Gastroesophageal sphincter (tissue), 3 donors: ENCODE measurements at regions not wholly inside any gene's neighbourhood (a gene's known extent, or its start where the extent isn't known, plus 50 kb on each side); places are given as distances from the start of the nearest gene placed in this dataset.

Experiments used
- CTCF ChIP-seq, 4 experiments: fragments of 200-600 bp in 2 of 4; fragments of 450-650 bp in 2 of 4; sonication (generic) in 1 of 4; IDR thresholded peaks; one replicate each; pipeline ENCODE4 v1.5.1; 2017 to 2019; ENCODE audit warnings: antibody characterized with exemption in 4 of 4, mild to moderate bottlenecking in 2 of 4, moderate library complexity in 2 of 4
- EP300 ChIP-seq: sonication (generic); formaldehyde crosslinking; IDR thresholded peaks from one replicate; pipeline ENCODE4 v1.6.1; 2017; ENCODE audit warnings: antibody characterized with exemption, mild to moderate bottlenecking
- POLR2A ChIP-seq, 2 donors: fragments of 450-650 bp; IDR thresholded peaks; one replicate each; pipeline ENCODE4 v1.6.1; 2017; ENCODE audit warnings: antibody characterized with exemption in 2 of 2, mild to moderate bottlenecking in 2 of 2, moderate library complexity in 1 of 2
- POLR2AphosphoS5 ChIP-seq: sonication (generic); formaldehyde crosslinking; IDR thresholded peaks from one replicate; pipeline ENCODE4 v1.6.1; 2017; ENCODE audit warnings: antibody characterized with exemption

- no peak for TF ChIP-seq CTCF (IDR thresholded peaks at IDR 0.05)
- no peak for TF ChIP-seq POLR2AphosphoS5
- no peak for TF ChIP-seq POLR2A (IDR thresholded peaks at IDR 0.05)
- no peak for TF ChIP-seq EP300
Observed at GRCh38 chr9:569296-569695, 272.2 kb upstream of the DMRT1 start.
